Endodermal cell (in vitro differentiated cells): ENCODE measurements at regions not wholly inside any gene's neighbourhood (a gene's known extent, or its start where the extent isn't known, plus 50 kb on each side); places are given as distances from the start of the nearest gene placed in this dataset.

Experiments used
- DNase-seq: peaks from one replicate; pipeline ENCODE4 v3.0.0-alpha.2; 2017
- H3K27ac ChIP-seq: 2 replicates; pipeline ENCODE4 v1.5.1; 2013; ENCODE audit warnings: mild to moderate bottlenecking, low read depth, low read length, moderate library complexity
- H3K27me3 ChIP-seq: 2 replicates; pipeline ENCODE4 v1.6.1; 2013; ENCODE audit warnings: mild to moderate bottlenecking, low read length, moderate library complexity; ENCODE audit not compliant: insufficient read depth, control insufficient read depth, poor library complexity, severe bottlenecking
- H3K36me3 ChIP-seq: 2 replicates; pipeline ENCODE4 v1.7.0; 2013; ENCODE audit warnings: mild to moderate bottlenecking, low read length, moderate library complexity; ENCODE audit not compliant: control insufficient read depth, insufficient read depth
- H3K4me1 ChIP-seq: one replicate; pipeline ENCODE4 v1.7.0; 2013; ENCODE audit warnings: low read length; ENCODE audit not compliant: control insufficient read depth, insufficient read depth
- H3K4me3 ChIP-seq: 2 replicates; pipeline ENCODE4 v1.5.1; 2013; ENCODE audit warnings: mild to moderate bottlenecking, low read length, moderate library complexity
- H3K9ac ChIP-seq: 2 replicates; pipeline ENCODE4 v1.6.1; 2013; ENCODE audit warnings: mild to moderate bottlenecking, low read length, moderate library complexity; ENCODE audit not compliant: poor library complexity, severe bottlenecking; ENCODE audit errors: extremely low read depth
- H3K9me3 ChIP-seq: 2 replicates; pipeline ENCODE4 v1.6.1; 2013; ENCODE audit warnings: mild to moderate bottlenecking, low read length, moderate library complexity; ENCODE audit not compliant: control insufficient read depth
- H3K27ac Mint-ChIP-seq: 2 replicates; pipeline ENCODE4 v1.8.0; 2020; ENCODE audit warnings: mixed read lengths
- H3K27me3 Mint-ChIP-seq: 2 replicates; pipeline ENCODE4 v1.8.0; 2021; ENCODE audit warnings: mild to moderate bottlenecking, mixed read lengths; ENCODE audit not compliant: insufficient read depth
- H3K36me3 Mint-ChIP-seq: 2 replicates; pipeline ENCODE4 v1.8.0; 2020; ENCODE audit warnings: low read depth, mixed read lengths
- H3K4me1 Mint-ChIP-seq: 2 replicates; pipeline ENCODE4 v1.8.0; 2020; ENCODE audit warnings: mixed read lengths
- H3K4me3 Mint-ChIP-seq: 2 replicates; pipeline ENCODE4 v1.8.0; 2020; ENCODE audit warnings: mild to moderate bottlenecking, moderate library complexity, mixed read lengths
- H3K9me3 Mint-ChIP-seq: 2 replicates; pipeline ENCODE4 v1.8.0; 2020; ENCODE audit warnings: mild to moderate bottlenecking, mixed read lengths
- CTCF ChIP-seq: fragments of 200-600 bp; sonication (generic); conservative IDR thresholded peaks from 2 replicates; pipeline ENCODE4 v1.5.0; 2021; ENCODE audit warnings: antibody characterized with exemption, mild to moderate bottlenecking
- WGBS, 2 experiments: methylation state at CpG; one replicate each; pipeline versions ENCODE4 v1.1.5 to v1.1.7; 2013; ENCODE audit warnings: missing lambda C conversion rate in 2 of 2, mixed read lengths in 1 of 2; ENCODE audit not compliant: insufficient coverage in 1 of 2, insufficient read length in 1 of 2; 5-methylcytosine and 5-hydroxymethylcytosine counted together

DNA sequence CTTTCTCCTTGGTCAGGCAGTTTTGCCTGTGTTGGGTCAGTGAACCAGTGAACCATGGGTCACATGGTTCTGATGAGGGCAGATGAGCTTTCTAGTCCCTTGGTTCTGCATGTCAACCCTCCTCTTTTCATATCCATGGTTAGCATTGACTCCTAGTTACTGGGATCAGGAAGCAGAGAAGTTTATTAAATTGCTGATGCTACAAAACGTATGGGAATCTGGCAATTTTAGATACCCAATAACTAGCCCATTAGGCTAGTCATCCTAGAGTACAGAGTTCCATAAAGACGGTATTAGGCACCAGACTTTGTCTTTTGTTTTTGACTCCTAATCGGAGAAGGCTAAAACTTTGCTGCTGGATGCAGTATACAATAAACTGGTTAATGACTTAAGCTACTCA lies 273.1 kb downstream of the ATPSCKMT start:
- Mint-ChIP-seq H3K27me3 (no peaks in the 10 kb centered on the region), H3K4me1 (peaks cover 4% of the 10 kb centered on the region), H3K4me3 (no peak overlapping the region), H3K9me3 (no peaks in the 10 kb centered on the region), H3K27ac (no peak overlapping the region), H3K36me3 (no peaks in the 10 kb centered on the region)
- TF ChIP-seq CTCF: no peak
- Histone ChIP-seq H3K36me3 (no peaks in the 10 kb centered on the region), H3K9ac (no peak overlapping the region), H3K27ac (no peak overlapping the region), H3K4me1 (peaks cover 10% of the 10 kb centered on the region), H3K4me3 (no peak overlapping the region), H3K9me3 (no peaks in the 10 kb centered on the region), H3K27me3 (no peaks in the 10 kb centered on the region)
- 94 to 100% methylated on average over 1 to 3 of the region's 3 CpGs for WGBS, 2 experiments
- DNase-seq: no peak

DNA sequence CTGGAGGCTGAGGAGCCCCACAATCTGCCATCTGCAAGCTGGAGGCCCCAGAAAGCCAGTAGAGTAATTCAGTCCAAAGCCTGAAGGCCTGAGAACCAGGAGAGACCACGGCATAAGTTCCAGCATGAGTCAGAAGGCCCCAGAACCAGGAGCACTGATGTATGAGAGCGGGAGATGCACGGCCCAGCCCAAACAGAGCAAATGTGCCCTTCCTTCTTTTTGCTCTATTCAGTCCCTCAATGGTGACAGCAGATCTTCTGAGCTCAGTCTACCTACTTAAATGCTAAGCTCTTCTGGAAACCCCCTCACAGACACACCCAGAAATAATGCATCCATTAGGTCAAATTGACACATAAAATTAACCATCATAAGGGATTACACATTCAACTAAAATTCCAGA lies 277.6 kb downstream of the ATPSCKMT start:
- Histone ChIP-seq H3K27me3 (no peaks in the 10 kb centered on the region), H3K36me3 (no peaks in the 10 kb centered on the region), H3K4me3 (no peak overlapping the region), H3K9me3 (peaks cover 16% of the 10 kb centered on the region), H3K4me1 (peaks cover 7% of the 10 kb centered on the region), H3K27ac (no peak overlapping the region), H3K9ac (no peak overlapping the region)
- WGBS, 2 experiments: 88 to 90% methylated on average over 2 to 3 of the region's 3 CpGs
- Mint-ChIP-seq H3K4me3 (no peak overlapping the region), H3K27ac (no peak overlapping the region), H3K9me3 (peaks cover 20% of the 10 kb centered on the region), H3K4me1 (peaks cover 2% of the 10 kb centered on the region), H3K27me3 (no peaks in the 10 kb centered on the region), H3K36me3 (no peaks in the 10 kb centered on the region)
- DNase-seq: no peak
- no peak for TF ChIP-seq CTCF

GRCh38 chr5:9971301-9971700 lies 278.4 kb downstream of the ATPSCKMT start:
- Mint-ChIP-seq H3K4me3 (no peak overlapping the region), H3K27me3 (no peaks in the 10 kb centered on the region), H3K36me3 (no peaks in the 10 kb centered on the region), H3K4me1 (no peaks in the 10 kb centered on the region), H3K27ac (no peak overlapping the region), H3K9me3 (peaks cover 20% of the 10 kb centered on the region)
- WGBS, 2 experiments: 91 to 92% methylated on average over 4 to 6 of the region's 6 CpGs
- Histone ChIP-seq H3K9me3 (peaks cover 16% of the 10 kb centered on the region), H3K27ac (no peak overlapping the region), H3K27me3 (no peaks in the 10 kb centered on the region), H3K4me1 (no peaks in the 10 kb centered on the region), H3K9ac (no peak overlapping the region), H3K4me3 (no peak overlapping the region), H3K36me3 (no peaks in the 10 kb centered on the region)
- TF ChIP-seq CTCF: no peak
- DNase-seq: no peak
